ENCODE measurements at regions not wholly inside any gene's neighbourhood (a gene's known extent, or its start where the extent isn't known, plus 50 kb on each side); places are given as distances from the start of the nearest gene placed in this dataset.

DNA sequence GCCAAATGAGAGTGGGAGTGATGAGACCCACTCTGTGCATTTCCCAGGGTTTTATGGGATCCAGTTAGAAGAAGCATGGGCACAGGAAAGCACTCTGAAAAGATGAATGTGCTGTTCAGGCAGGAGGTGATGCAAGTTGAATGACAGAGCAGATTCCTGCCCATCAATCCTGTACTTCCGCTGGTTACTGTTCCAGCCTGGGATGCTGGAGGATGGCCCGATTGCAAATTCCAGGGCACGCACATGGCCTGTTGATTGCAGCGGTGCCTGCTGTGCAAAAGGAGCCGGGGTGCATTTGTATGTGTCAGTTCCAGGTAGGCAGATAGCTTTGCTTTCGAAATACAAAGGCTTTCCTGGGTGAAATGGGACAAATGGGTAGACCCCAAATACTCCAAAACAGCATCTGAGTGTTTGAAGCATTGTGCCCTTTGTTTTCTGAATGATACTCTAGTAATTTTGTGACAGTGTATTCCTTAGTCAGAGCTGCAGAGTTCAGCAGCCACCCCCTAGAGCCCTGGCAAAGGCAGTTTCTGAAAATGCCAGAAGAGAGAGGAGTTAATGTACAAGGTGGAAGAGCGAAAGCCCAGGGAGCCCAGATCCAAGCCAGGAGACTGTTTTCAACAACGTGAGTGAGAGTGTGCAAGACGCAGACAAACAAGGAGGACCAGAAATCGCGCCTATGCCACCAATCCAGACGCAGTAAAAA lies 454.2 kb upstream of the CLINT1 start:
- Histone ChIP-seq H3K27me3 (ENCODE audit: control insufficient read depth, insufficient read depth, low read length) (no peaks in the 10 kb centered on the region), H3K4me3 (ENCODE audit: low read depth, low read length) (no peak overlapping the region), H3K36me3 (ENCODE audit: control insufficient read depth, insufficient read depth, low read length) (no peaks in the 10 kb centered on the region)
- no peak for DNase-seq (ENCODE audit: low read depth)
- POLR2A ChIA-PET: no interaction called here
- CTCF ChIA-PET: no interaction called here
- TF ChIP-seq, protein P1, sequence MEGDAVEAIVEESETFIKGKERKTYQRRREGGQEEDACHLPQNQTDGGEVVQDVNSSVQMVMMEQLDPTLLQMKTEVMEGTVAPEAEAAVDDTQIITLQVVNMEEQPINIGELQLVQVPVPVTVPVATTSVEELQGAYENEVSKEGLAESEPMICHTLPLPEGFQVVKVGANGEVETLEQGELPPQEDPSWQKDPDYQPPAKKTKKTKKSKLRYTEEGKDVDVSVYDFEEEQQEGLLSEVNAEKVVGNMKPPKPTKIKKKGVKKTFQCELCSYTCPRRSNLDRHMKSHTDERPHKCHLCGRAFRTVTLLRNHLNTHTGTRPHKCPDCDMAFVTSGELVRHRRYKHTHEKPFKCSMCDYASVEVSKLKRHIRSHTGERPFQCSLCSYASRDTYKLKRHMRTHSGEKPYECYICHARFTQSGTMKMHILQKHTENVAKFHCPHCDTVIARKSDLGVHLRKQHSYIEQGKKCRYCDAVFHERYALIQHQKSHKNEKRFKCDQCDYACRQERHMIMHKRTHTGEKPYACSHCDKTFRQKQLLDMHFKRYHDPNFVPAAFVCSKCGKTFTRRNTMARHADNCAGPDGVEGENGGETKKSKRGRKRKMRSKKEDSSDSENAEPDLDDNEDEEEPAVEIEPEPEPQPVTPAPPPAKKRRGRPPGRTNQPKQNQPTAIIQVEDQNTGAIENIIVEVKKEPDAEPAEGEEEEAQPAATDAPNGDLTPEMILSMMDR (IDR thresholded peaks at IDR 0.05; ENCODE audit: insufficient read depth, low read depth, low read length): no peak

GRCh38 chr5:158309088-158309807 lies 450.3 kb upstream of the CLINT1 start:
- TF ChIP-seq, protein P1 (IDR thresholded peaks at IDR 0.05; ENCODE audit: insufficient read depth, low read depth, low read length): no peak
- no peak for DNase-seq (ENCODE audit: low read depth)
- ChIA-PET POLR2A (no interaction called here), CTCF (no interaction called here)
- Histone ChIP-seq H3K36me3 (ENCODE audit: control insufficient read depth, insufficient read depth, low read length) (no peaks in the 10 kb centered on the region), H3K4me3 (ENCODE audit: low read depth, low read length) (no peak overlapping the region), H3K27me3 (ENCODE audit: control insufficient read depth, insufficient read depth, low read length) (no peaks in the 10 kb centered on the region)

DNA sequence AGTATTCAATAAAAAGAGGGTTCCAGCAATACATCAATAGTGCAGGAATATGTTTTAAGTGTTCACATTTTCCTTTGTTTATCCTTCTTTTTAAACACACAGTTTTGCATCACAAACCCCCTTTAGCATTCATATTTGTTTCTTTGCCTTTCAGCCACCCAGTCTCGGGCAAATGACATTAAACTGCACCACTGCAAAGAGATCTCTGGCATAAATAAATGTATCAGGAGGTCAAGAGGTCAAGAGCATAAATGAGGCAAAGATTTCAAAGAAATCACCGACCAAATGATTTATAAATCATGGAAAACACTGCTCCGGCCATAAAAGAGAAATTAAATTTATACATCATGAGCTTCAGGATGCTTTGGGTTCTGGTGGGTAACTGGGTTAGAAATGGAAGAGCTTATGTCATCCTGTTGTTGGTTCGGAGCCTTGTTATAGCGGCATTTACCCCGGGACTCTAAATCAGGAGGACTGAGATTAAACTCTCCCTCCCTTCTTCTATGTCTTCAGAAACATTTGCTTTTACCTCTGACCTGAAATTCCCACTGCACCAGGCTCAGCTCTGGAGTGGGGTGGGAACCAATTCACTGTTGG lies 449.6 kb upstream of the CLINT1 start:
- Histone ChIP-seq H3K27me3 (ENCODE audit: control insufficient read depth, insufficient read depth, low read length) (no peaks in the 10 kb centered on the region), H3K4me3 (ENCODE audit: low read depth, low read length) (no peak overlapping the region), H3K36me3 (ENCODE audit: control insufficient read depth, insufficient read depth, low read length) (no peaks in the 10 kb centered on the region)
- POLR2A ChIA-PET: no interaction called here
- TF ChIP-seq, protein P1 (IDR thresholded peaks at IDR 0.05; ENCODE audit: insufficient read depth, low read depth, low read length): no peak
- CTCF ChIA-PET: no interaction called here
- DNase-seq (ENCODE audit: low read depth): no peak

DNA sequence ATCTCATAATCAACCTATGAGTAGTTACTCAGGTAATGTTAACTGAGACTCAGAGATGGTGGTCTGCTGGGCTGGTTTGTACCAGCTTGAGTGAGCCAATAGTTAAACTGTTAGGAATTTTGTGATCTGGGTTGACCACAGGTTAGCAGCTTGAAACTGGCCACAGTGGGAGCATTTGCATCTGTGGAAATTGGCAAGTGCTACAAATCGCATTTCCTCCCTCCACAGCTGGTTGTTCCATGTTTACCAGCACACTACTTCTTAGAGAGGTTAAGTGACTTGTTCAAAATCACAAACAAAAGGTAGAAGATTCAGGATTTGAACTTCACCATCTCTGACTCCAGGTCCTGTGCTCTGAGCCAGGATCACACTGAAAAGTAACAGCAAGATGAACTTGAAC lies 446.9 kb upstream of the CLINT1 start:
- POLR2A ChIA-PET: no interaction called here

GRCh38 chr5:158304607-158305006 lies 445.7 kb upstream of the CLINT1 start:
- no peaks in the 10 kb centered on the region for H3K36me3 ChIP-seq (ENCODE audit: control insufficient read depth, insufficient read depth, low read length)
- POLR2A ChIA-PET: no interaction called here
- H3K27me3 ChIP-seq (ENCODE audit: control insufficient read depth, insufficient read depth, low read length): no peaks in the 10 kb centered on the region
- no peak overlapping the region for H3K4me3 ChIP-seq (ENCODE audit: low read depth, low read length)
- CTCF ChIA-PET: interaction anchor here (0.7 kb wide), 1 partner anchor 144 kb away, joined by 3 read pairs; no protein-coding TSS in a partner anchor
- TF ChIP-seq, protein P1 (IDR thresholded peaks at IDR 0.05; ENCODE audit: insufficient read depth, low read depth, low read length): no peak
- no peak for DNase-seq (ENCODE audit: low read depth)

More for the DNA sequence above, 446.9 kb upstream of the CLINT1 start:
- Histone ChIP-seq H3K4me3 (ENCODE audit: low read depth, low read length) (no peak overlapping the region), H3K27me3 (ENCODE audit: control insufficient read depth, insufficient read depth, low read length) (no peaks in the 10 kb centered on the region), H3K36me3 (ENCODE audit: control insufficient read depth, insufficient read depth, low read length) (no peaks in the 10 kb centered on the region)
- no peak for DNase-seq (ENCODE audit: low read depth)
- CTCF ChIA-PET: no interaction called here
- TF ChIP-seq, protein P1 (IDR thresholded peaks at IDR 0.05; ENCODE audit: insufficient read depth, low read depth, low read length): no peak
